HG03469 (cell line): ENCODE measurements at regions not wholly inside any gene's neighbourhood (a gene's known extent, or its start where the extent isn't known, plus 50 kb on each side); places are given as distances from the start of the nearest gene placed in this dataset.
"Not testable (repeated sequence)": the region's sequence is repeated elsewhere in the genome, so short reads cannot be mapped to it uniquely, and the experiment has no call there.

Source experiments
- ATAC-seq: cut with Tn5 transposase; IDR thresholded peaks from one replicate; pipeline ENCODE4 v1.9.1; 2021; ENCODE audit warnings: mild to moderate bottlenecking, moderate library complexity, moderate number of reproducible peaks; ENCODE audit not compliant: unreplicated experiment

DNA sequence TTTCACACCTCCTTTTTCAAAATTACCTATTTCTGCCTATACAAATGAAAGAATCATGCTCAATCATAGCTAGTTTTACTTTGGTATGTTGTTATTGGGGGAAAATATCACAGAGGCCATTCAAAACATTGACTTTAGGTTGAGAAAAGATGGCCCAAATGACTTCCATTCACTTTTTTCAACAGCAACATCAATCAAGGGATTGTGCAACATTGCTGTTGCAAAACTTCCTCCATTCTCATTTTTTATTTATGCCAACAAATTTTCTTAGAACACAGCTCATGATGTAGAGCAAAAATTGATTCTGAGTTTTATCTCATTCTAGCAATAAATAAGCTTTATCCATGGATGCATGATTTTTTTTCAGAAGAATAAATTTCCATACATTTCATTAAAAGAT is 93.6 kb upstream of the RORB start:
- no peak for ATAC-seq

- ATAC-seq, result no peak
These were observed 92.5 kb upstream of the RORB start for GRCh38 chr9:74404620-74405019.

GRCh38 chr9:74407166-74407565 is 90.0 kb upstream of the RORB start:
- ATAC-seq, result no peak

GRCh38 chr9:74412236-74412979 is 84.7 kb upstream of the RORB start:
- no peak for ATAC-seq

- no peak for ATAC-seq
These were observed 83.3 kb upstream of the RORB start for GRCh38 chr9:74413876-74414275.

DNA sequence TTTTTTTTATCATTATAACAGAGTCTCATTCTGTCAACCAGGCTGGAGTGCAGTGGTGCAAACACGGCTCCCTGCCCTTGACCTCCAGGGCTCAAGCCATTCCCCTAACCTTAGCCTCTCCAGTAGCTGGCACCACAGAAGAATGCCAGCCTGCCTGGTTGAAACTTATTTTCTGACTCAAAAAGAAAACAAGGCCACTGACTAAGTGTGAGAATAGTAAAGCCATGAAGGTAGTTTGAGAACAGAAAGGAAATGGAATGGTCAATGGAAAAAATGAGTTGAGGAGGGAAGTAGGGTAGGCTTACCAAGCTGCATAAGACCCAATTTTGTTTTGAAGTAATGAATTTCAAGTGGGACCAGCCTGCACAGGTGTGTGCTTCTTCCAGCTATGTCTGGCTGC is 82.8 kb upstream of the RORB start:
- no peak for ATAC-seq

- ATAC-seq, result no peak
These were observed 81.1 kb upstream of the RORB start for GRCh38 chr9:74415995-74416394.

DNA sequence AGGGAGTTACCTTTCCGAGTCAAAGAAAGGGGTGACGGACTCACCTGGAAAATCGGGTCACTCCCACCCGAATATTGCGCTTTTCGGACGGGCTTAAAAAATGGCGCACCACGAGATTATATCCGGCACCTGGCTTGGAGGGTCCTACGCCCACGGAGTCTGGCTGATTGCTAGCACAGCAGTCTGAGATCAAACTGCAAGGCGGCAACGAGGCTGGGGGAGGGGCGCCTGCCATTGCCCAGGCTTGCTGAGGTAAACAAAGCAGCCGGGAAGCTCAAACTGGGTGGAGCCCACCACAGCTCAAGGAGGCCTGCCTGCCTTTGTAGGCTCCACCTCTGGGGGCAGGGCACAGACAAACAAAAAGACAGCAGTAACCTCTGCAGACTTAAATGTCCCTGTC is 72.6 kb upstream of the RORB start:
- not testable (repeated sequence) for ATAC-seq

- no peak for ATAC-seq
These were observed 65.7 kb upstream of the RORB start for GRCh38 chr9:74431467-74431866.

DNA sequence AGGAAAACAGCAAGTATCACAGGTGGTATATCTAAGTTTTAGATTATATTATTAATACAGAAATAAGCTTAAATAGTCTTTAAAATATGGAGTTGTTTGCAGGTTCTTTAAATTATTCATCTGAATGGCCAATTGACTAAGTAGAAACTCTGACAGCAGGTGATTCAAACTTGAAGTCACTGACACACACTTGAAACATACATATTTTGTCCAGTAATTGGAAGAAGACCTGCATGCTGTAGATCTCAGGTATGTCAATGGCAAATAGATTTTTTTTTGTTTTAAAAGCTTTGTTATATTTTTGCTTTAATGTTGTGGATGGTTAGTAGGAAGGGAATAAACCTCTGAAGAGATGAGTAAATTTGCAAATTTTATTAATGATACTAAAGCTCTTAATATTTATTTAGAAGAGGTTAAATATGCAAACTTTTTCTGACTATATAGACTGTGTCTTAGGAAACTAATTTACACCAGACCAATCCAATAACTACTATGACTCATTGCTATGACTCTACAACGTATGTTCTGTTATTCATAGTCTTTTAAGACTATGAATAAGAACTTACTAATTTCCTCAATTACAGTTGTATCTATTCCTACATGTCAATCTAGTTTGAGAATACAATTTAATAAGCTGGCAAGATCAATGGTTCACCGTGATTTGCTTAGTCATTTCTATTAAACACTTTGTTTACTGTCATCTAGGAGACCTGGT is 53.9 kb upstream of the RORB start:
- no peak for ATAC-seq

DNA sequence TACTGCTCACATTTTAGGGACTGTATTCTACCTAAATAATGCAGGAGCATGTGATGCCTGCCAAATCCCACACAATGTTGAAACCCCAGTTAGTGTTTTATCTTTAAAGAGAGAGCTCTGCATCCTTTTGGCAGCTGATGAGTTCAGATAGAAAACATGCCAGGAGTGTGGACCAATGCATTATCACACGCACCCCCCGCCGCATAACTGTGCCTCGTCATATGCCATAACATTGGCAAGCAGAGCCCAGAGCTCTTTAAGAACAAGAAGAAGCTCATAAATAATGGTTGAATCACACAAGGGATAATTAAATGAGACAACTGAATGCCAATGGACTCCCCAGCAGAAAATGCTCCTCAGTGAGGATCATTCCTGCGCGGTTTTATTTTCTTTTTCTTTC is 52.8 kb upstream of the RORB start:
- ATAC-seq, result no peak
